ENCODE measurements at regions not wholly inside any gene's neighbourhood (a gene's known extent, or its start where the extent isn't known, plus 50 kb on each side); places are given as distances from the start of the nearest gene placed in this dataset.

DNA sequence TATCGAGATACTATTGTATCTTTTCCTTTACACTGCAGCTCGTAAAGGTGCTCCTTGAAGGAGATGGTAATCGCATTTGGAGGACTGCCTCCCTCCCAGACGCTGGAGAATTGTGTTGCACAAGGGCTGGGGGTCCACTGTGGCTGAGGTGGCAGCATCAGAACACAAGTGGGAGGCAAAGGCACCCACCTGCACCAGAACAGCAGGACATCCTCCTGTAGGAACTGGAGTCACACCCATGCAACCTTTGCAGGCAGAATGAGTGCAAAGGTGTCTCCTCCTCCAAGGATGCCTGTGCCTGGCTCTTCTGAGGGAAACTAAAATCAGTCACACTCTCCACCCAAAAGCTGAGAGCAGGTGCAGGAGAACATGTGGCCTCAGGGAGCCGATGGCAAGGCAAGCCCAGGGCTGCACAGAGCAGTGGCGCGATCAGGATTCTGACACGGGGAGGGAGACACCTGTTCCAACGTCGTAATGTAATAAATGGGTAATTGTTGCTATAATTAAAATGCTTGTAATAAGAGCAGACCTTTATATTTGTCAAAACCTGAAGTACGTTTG lies 1501.4 kb downstream of the TBC1D22A start:
- H3K27ac Mint-ChIP-seq, result no peak overlapping the region
- H3K27me3 Mint-ChIP-seq, result no peaks in the 10 kb centered on the region

DNA sequence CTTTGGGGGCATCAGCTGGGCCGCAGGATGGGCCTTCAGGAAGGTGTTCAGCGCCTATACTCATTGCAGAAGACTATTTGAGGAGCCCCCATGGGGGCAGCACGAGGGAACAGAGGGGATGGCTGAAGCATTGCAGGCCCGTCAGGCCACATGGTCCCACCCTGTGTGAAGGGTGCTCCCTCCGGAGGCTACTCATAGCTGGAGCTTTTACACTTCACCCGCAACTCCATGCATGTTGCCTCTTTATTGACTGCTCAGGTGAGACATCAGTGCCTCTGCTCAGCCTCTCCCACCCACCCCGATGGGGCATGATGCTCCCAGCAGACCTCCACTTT lies 1500.9 kb downstream of the TBC1D22A start:
- no peak overlapping the region for H3K27ac ChIP-seq (ENCODE audit: insufficient read depth, low read length, poor library complexity, severe bottlenecking)
- no peaks in the 10 kb centered on the region for H3K4me1 Mint-ChIP-seq
- no peaks in the 10 kb centered on the region for H3K36me3 ChIP-seq (ENCODE audit: control insufficient read depth, insufficient read depth, low read length)
- H3K36me3 Mint-ChIP-seq, result no peaks in the 10 kb centered on the region
- no peaks in the 10 kb centered on the region for H3K27me3 ChIP-seq (ENCODE audit: control insufficient read depth, insufficient read depth, low read length)
- H3K4me1 ChIP-seq (ENCODE audit: control insufficient read depth, insufficient read depth, low read length, poor library complexity, severe bottlenecking), result no peaks in the 10 kb centered on the region
- H3K27me3 Mint-ChIP-seq, result no peaks in the 10 kb centered on the region
- H3K4me3 Mint-ChIP-seq, result no peak overlapping the region
- H3K9me3 ChIP-seq (ENCODE audit: control insufficient read depth in 2 of 2, low read length in 2 of 2), result no peaks in the 10 kb centered on the region
- ATAC-seq (ENCODE audit: low read depth in 2 of 2) (no peak), DNase-seq (no peak)
- H3K9me3 Mint-ChIP-seq, result no peaks in the 10 kb centered on the region
- H3K27ac Mint-ChIP-seq, result no peak overlapping the region
- H3K4me3 ChIP-seq (ENCODE audit: low read depth, low read length), result no peak overlapping the region

More for the DNA sequence above, 1501.4 kb downstream of the TBC1D22A start:
- no peaks in the 10 kb centered on the region for H3K4me1 Mint-ChIP-seq
- no peaks in the 10 kb centered on the region for H3K36me3 Mint-ChIP-seq
- no peaks in the 10 kb centered on the region for H3K36me3 ChIP-seq (ENCODE audit: control insufficient read depth, insufficient read depth, low read length)
- H3K4me1 ChIP-seq (ENCODE audit: control insufficient read depth, insufficient read depth, low read length, poor library complexity, severe bottlenecking), result no peaks in the 10 kb centered on the region
- H3K27me3 ChIP-seq (ENCODE audit: control insufficient read depth, insufficient read depth, low read length), result no peaks in the 10 kb centered on the region
- H3K9me3 Mint-ChIP-seq, result no peaks in the 10 kb centered on the region
- no peak overlapping the region for H3K4me3 Mint-ChIP-seq
- H3K27ac ChIP-seq (ENCODE audit: insufficient read depth, low read length, poor library complexity, severe bottlenecking), result no peak overlapping the region
- no peaks in the 10 kb centered on the region for H3K9me3 ChIP-seq (ENCODE audit: control insufficient read depth in 2 of 2, low read length in 2 of 2)
- ATAC-seq (ENCODE audit: low read depth in 2 of 2), result no peak
- no peak overlapping the region for H3K4me3 ChIP-seq (ENCODE audit: low read depth, low read length)
- no peak for DNase-seq

DNA sequence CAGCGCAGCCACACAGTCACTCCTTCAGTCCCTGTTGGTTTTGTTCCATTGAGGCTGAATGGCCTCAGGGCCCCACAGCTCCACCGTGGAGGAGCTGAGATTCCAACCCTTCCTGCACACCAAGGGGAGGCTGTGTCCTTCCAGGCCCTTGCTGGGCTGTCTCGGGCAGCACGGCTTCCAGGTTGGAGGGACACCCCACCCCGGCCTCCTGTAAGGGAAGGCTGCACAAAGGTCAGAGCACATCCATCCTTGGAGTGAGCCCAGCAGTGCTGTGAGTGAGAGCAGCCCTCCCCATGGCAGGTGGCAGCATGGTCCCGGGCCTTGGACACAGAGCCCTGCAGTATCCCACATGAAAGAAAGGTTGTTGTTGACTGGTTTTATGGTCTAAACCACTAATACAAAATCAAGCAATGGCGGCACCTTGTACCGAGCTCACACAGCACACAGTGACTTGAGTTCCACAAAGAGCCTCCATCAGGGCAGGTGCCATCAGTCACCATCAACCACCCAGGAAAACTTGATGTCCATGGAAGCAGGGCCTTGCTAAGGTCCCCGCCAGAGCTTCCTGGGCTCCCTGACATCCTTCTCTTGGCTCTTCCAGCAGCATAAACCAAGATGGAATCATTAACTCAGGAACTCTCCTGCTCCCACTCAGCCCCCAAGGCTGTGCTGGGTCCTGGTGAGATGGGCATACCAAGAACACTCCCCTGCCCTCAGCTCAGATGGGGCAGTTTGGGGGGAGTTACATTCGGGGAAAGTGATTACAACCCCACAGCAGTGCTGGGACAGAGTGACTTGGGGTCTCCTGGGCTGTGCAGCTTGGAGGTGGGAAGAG lies 1500.4 kb downstream of the TBC1D22A start:
- Mint-ChIP-seq H3K27ac (no peak overlapping the region), H3K4me1 (no peaks in the 10 kb centered on the region), H3K4me3 (no peak overlapping the region), H3K27me3 (no peaks in the 10 kb centered on the region), H3K9me3 (no peaks in the 10 kb centered on the region), H3K36me3 (no peaks in the 10 kb centered on the region)
- Histone ChIP-seq H3K4me3 (ENCODE audit: low read depth, low read length) (no peak overlapping the region), H3K4me1 (ENCODE audit: control insufficient read depth, insufficient read depth, low read length, poor library complexity, severe bottlenecking) (no peaks in the 10 kb centered on the region), H3K9me3 (ENCODE audit: control insufficient read depth in 2 of 2, low read length in 2 of 2) (no peaks in the 10 kb centered on the region), H3K27ac (ENCODE audit: insufficient read depth, low read length, poor library complexity, severe bottlenecking) (no peak overlapping the region), H3K36me3 (ENCODE audit: control insufficient read depth, insufficient read depth, low read length) (no peaks in the 10 kb centered on the region), H3K27me3 (ENCODE audit: control insufficient read depth, insufficient read depth, low read length) (no peaks in the 10 kb centered on the region)
- ATAC-seq (ENCODE audit: low read depth in 2 of 2) (no peak), DNase-seq (no peak)

DNA sequence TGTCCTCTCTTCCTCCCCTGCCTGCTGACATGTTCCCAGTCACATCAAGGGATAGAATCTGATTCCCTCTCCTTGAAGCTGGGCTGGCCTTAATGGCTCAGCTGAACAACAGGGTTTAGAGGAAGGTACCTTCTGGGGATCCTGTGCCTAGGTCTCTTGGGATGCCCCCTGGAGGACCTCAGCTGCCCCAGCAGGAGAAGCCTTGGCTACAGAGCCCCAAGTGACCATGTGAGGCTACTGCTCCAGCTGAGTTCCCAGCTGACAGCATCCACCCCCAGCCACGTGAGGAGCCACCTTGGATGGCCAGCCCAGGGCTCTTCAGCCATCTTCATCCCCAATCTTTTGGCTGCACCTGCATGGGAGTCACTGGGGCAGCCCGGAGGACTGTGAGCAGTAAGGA lies 1499.3 kb downstream of the TBC1D22A start:
- H3K4me1 ChIP-seq (ENCODE audit: control insufficient read depth, insufficient read depth, low read length, poor library complexity, severe bottlenecking), result no peaks in the 10 kb centered on the region
- no peaks in the 10 kb centered on the region for H3K9me3 ChIP-seq (ENCODE audit: control insufficient read depth in 2 of 2, low read length in 2 of 2)
- no peaks in the 10 kb centered on the region for H3K27me3 ChIP-seq (ENCODE audit: control insufficient read depth, insufficient read depth, low read length)
- Mint-ChIP-seq H3K9me3 (no peaks in the 10 kb centered on the region), H3K36me3 (no peaks in the 10 kb centered on the region), H3K27ac (no peak overlapping the region), H3K4me3 (no peak overlapping the region), H3K27me3 (no peaks in the 10 kb centered on the region), H3K4me1 (no peaks in the 10 kb centered on the region)
- no peaks in the 10 kb centered on the region for H3K36me3 ChIP-seq (ENCODE audit: control insufficient read depth, insufficient read depth, low read length)
- DNase-seq, result no peak
- no peak overlapping the region for H3K4me3 ChIP-seq (ENCODE audit: low read depth, low read length)
- H3K27ac ChIP-seq (ENCODE audit: insufficient read depth, low read length, poor library complexity, severe bottlenecking), result no peak overlapping the region
- ATAC-seq (ENCODE audit: low read depth in 2 of 2), result no peak

DNA sequence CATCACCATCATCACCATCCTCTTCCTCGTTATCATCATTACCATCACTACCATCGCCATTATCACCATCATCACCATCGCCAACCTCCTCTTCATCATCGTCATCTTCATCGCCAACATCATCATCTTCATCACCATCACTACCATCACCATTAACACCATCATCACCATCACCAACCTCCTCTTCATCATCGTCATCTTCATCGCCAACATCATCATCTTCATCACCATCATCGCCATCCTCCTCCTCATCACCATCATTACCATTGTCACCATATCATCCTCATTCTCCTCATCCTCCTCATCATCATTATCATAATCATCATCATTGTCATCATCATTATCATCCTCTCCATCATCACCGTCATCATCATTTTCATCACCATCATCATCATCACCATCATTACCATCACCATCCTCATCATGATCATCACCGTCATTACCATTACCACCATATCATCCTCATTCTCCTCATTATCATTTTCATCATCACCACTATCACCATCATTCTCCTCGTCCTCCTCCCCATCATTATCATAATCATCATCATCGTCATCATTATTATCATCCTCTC lies 1498.7 kb downstream of the TBC1D22A start:
- Mint-ChIP-seq H3K36me3 (no peaks in the 10 kb centered on the region), H3K27ac (no peak overlapping the region), H3K27me3 (no peaks in the 10 kb centered on the region), H3K4me1 (no peaks in the 10 kb centered on the region), H3K9me3 (no peaks in the 10 kb centered on the region), H3K4me3 (no peak overlapping the region)
- DNase-seq (no peak), ATAC-seq (ENCODE audit: low read depth in 2 of 2) (no peak)
- H3K4me1 ChIP-seq (ENCODE audit: control insufficient read depth, insufficient read depth, low read length, poor library complexity, severe bottlenecking), result no peaks in the 10 kb centered on the region
- no peaks in the 10 kb centered on the region for H3K27me3 ChIP-seq (ENCODE audit: control insufficient read depth, insufficient read depth, low read length)
- no peak overlapping the region for H3K4me3 ChIP-seq (ENCODE audit: low read depth, low read length)
- H3K27ac ChIP-seq (ENCODE audit: insufficient read depth, low read length, poor library complexity, severe bottlenecking), result no peak overlapping the region
- H3K36me3 ChIP-seq (ENCODE audit: control insufficient read depth, insufficient read depth, low read length), result no peaks in the 10 kb centered on the region
- no peaks in the 10 kb centered on the region for H3K9me3 ChIP-seq (ENCODE audit: control insufficient read depth in 2 of 2, low read length in 2 of 2)

DNA sequence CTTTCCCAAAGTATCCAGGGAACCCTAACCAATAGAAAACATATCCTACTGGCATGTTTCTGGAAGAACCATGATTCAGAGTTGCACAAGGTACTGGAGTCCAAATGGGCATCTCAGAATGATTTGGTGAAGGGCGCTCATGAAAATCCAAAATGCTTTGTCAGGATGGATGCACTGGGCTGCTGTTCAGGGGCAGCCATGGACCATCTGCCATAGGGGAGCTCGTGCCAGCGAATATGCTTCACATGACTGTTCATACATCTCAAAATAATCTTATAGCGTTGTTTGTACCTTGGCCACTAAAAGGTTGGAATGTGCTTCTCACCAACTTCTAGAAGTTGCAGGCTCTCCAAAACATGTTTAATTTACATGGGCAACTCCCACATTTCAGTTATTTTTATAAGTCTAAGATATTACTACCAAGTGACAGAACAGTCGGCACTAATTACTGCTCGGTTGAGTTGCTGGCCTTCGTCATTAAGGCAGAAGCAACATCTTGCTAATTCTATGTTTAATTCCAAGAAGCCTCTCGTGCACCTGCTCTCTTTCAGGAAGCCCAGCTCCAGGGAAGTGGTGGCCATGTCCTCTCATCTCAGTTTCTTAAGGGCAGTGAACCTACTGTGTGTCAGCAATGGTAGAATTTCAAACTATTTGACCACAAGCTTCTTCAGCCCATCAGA lies 1497.7 kb downstream of the TBC1D22A start:
- Mint-ChIP-seq H3K4me1 (no peaks in the 10 kb centered on the region), H3K9me3 (no peaks in the 10 kb centered on the region), H3K36me3 (no peaks in the 10 kb centered on the region), H3K27me3 (no peaks in the 10 kb centered on the region), H3K27ac (no peak overlapping the region), H3K4me3 (no peak overlapping the region)
- H3K36me3 ChIP-seq (ENCODE audit: control insufficient read depth, insufficient read depth, low read length), result no peaks in the 10 kb centered on the region
- H3K4me3 ChIP-seq (ENCODE audit: low read depth, low read length), result no peak overlapping the region
- H3K9me3 ChIP-seq (ENCODE audit: control insufficient read depth in 2 of 2, low read length in 2 of 2), result no peaks in the 10 kb centered on the region
- H3K4me1 ChIP-seq (ENCODE audit: control insufficient read depth, insufficient read depth, low read length, poor library complexity, severe bottlenecking), result no peaks in the 10 kb centered on the region
- no peak for ATAC-seq (ENCODE audit: low read depth in 2 of 2)
- no peaks in the 10 kb centered on the region for H3K27me3 ChIP-seq (ENCODE audit: control insufficient read depth, insufficient read depth, low read length)
- DNase-seq, result no peak
- no peak overlapping the region for H3K27ac ChIP-seq (ENCODE audit: insufficient read depth, low read length, poor library complexity, severe bottlenecking)

DNA sequence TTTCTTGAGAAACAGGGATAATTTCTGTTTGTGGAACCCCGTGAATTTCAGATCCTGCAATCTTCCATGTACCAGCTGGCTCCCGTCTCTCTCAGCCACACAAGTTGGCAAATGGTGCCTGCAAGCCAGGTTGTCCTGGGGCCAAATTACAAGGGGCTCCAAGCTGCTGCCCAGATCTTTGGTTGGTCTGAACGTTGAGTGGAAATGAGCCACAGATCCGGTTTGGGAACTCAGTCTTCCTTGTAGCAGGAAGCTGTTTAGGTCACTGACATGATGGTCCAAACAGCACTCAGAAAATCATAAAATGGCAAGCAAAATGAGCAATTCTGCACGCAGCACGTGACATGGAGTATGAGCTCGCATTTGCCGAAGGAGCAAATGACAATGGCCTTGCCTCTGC lies 1496.4 kb downstream of the TBC1D22A start:
- no peak for DNase-seq
- Mint-ChIP-seq H3K4me3 (no peak overlapping the region), H3K27me3 (no peaks in the 10 kb centered on the region), H3K4me1 (no peaks in the 10 kb centered on the region), H3K27ac (no peak overlapping the region), H3K9me3 (no peaks in the 10 kb centered on the region), H3K36me3 (no peaks in the 10 kb centered on the region)
- no peak for ATAC-seq (ENCODE audit: low read depth in 2 of 2)
- no peak overlapping the region for H3K27ac ChIP-seq (ENCODE audit: insufficient read depth, low read length, poor library complexity, severe bottlenecking)
- H3K36me3 ChIP-seq (ENCODE audit: control insufficient read depth, insufficient read depth, low read length), result no peaks in the 10 kb centered on the region
- H3K4me1 ChIP-seq (ENCODE audit: control insufficient read depth, insufficient read depth, low read length, poor library complexity, severe bottlenecking), result no peaks in the 10 kb centered on the region
- H3K27me3 ChIP-seq (ENCODE audit: control insufficient read depth, insufficient read depth, low read length), result no peaks in the 10 kb centered on the region
- H3K9me3 ChIP-seq (ENCODE audit: control insufficient read depth in 2 of 2, low read length in 2 of 2), result no peaks in the 10 kb centered on the region
- no peak overlapping the region for H3K4me3 ChIP-seq (ENCODE audit: low read depth, low read length)
